ENCODE measurements at regions not wholly inside any gene's neighbourhood (a gene's known extent, or its start where the extent isn't known, plus 50 kb on each side); places are given as distances from the start of the nearest gene placed in this dataset.

GRCh38 chr12:19709889-19710288 lies 270.6 kb downstream of the AEBP2 start:
- Histone ChIP-seq H3K36me3 (replicated peaks in 1 of 2; ENCODE audit: control insufficient read depth in 1 of 2, insufficient read depth in 2 of 2, low read length in 2 of 2) (no peaks in the 10 kb centered on the region), H3K4me2 (replicated peaks; ENCODE audit: extremely low read depth, low read length, poor library complexity, severe bottlenecking) (no peak overlapping the region), H4K20me1 (ENCODE audit: insufficient read depth, low read length) (no peaks in the 10 kb centered on the region), H2AFZ (ENCODE audit: insufficient read depth, low read depth, low read length, poor library complexity, severe bottlenecking) (no peak overlapping the region), H3K79me2 (ENCODE audit: insufficient read depth, low read length) (no peaks in the 10 kb centered on the region), H3K4me1 (ENCODE audit: control insufficient read depth in 1 of 2, insufficient read depth in 2 of 2, low read length in 2 of 2) (peaks cover 0 to 6% of the 10 kb centered on the region in 2 donors), H3K9ac (ENCODE audit: insufficient read depth, low read length, poor library complexity, severe bottlenecking) (no peak overlapping the region), H3K4me3 (replicated peaks in 1 of 3; ENCODE audit: low read depth in 2 of 3, low read length in 3 of 3) (no peak overlapping the region), H3K27ac (ENCODE audit: low read depth in 1 of 2, low read length in 2 of 2) (no peak overlapping the region), H3K9me3 (replicated peaks in 1 of 2; ENCODE audit: control insufficient read depth in 1 of 2, insufficient read depth in 1 of 2, low read length in 2 of 2) (peaks cover 9 to 21% of the 10 kb centered on the region in 2 donors), H3K27me3 (ENCODE audit: control insufficient read depth in 2 of 2, insufficient read depth in 2 of 2, low read length in 2 of 2) (no peaks in the 10 kb centered on the region)
- Mint-ChIP-seq H3K27ac (no peak overlapping the region), H3K4me1 (peaks cover 3% of the 10 kb centered on the region), H3K36me3 (no peaks in the 10 kb centered on the region), H3K27me3 (ENCODE audit: low read depth in 3 of 3) (no peaks in the 10 kb centered on the region), H3K4me3 (no peak overlapping the region), H3K9me3 (peaks cover 10 to 45% (median 26%) of the 10 kb centered on the region in 7 donors)
- DNase-seq = no peak
- intact Hi-C loops (cut with micrococcal nuclease) = no loop called here
- TF ChIP-seq, protein P1, sequence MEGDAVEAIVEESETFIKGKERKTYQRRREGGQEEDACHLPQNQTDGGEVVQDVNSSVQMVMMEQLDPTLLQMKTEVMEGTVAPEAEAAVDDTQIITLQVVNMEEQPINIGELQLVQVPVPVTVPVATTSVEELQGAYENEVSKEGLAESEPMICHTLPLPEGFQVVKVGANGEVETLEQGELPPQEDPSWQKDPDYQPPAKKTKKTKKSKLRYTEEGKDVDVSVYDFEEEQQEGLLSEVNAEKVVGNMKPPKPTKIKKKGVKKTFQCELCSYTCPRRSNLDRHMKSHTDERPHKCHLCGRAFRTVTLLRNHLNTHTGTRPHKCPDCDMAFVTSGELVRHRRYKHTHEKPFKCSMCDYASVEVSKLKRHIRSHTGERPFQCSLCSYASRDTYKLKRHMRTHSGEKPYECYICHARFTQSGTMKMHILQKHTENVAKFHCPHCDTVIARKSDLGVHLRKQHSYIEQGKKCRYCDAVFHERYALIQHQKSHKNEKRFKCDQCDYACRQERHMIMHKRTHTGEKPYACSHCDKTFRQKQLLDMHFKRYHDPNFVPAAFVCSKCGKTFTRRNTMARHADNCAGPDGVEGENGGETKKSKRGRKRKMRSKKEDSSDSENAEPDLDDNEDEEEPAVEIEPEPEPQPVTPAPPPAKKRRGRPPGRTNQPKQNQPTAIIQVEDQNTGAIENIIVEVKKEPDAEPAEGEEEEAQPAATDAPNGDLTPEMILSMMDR (IDR thresholded peaks at IDR 0.05) = no peak
- no CpG with 5 or more reads among the region's 2 CpGs for WGBS (ENCODE audit: insufficient coverage)

DNA sequence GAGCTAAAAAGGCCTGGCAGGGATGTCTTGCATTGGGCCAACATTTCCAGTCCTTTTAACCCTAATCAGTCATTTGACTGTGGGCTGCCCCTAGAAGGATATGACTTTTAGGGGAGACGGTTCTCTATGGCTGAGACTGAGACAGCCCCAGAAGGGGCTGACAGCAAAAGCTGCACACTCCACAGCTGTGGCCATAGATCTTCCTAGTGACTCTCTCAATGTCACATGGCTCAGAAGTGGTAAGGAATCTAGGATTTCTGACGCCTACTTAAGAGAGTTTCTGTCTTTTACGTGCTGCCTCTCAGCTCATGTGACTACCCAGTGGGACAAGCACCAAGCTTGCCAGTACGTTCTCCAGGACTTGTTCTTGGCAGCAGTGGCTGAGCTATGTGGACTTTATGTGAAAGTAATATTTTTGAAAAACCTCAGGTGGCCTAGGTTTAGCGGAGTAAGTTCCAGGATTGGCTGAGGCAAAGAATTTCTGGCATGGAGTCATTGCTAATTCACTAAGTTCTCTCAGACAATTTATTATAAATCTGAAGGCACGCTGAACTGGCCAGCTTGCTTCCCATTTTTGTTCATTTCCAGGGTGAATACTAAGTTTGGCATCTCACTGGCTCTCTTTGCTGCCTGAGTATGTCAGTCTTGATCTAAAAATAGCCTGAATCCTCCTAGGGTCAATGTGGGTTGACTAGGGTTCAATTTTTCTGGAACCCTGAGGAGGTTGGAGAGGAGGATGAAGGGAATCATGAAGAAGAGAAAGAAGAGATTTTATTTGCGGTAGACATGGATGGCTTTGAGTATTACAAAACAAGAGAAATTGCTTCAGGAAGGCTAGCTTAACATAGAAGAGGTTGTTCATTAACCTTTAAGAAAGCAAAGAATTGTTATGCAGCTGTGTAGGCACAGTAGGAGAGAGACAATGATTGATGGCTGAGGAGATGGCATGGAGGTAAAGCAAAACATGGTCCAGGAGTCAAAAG lies 271.8 kb downstream of the AEBP2 start:
- Histone ChIP-seq H3K27me3 (ENCODE audit: control insufficient read depth in 2 of 2, insufficient read depth in 2 of 2, low read length in 2 of 2) (no peaks in the 10 kb centered on the region), H3K36me3 (replicated peaks in 1 of 2; ENCODE audit: control insufficient read depth in 1 of 2, insufficient read depth in 2 of 2, low read length in 2 of 2) (no peaks in the 10 kb centered on the region), H2AFZ (ENCODE audit: insufficient read depth, low read depth, low read length, poor library complexity, severe bottlenecking) (no peak overlapping the region), H3K27ac (ENCODE audit: low read depth in 1 of 2, low read length in 2 of 2) (no peak overlapping the region), H3K79me2 (ENCODE audit: insufficient read depth, low read length) (no peaks in the 10 kb centered on the region), H4K20me1 (ENCODE audit: insufficient read depth, low read length) (no peaks in the 10 kb centered on the region), H3K4me2 (replicated peaks; ENCODE audit: extremely low read depth, low read length, poor library complexity, severe bottlenecking) (no peak overlapping the region), H3K4me3 (replicated peaks in 1 of 3; ENCODE audit: low read depth in 2 of 3, low read length in 3 of 3) (no peak overlapping the region), H3K9me3 (replicated peaks in 1 of 2; ENCODE audit: control insufficient read depth in 1 of 2, insufficient read depth in 1 of 2, low read length in 2 of 2) (peaks cover 9 to 21% of the 10 kb centered on the region in 2 donors), H3K4me1 (ENCODE audit: control insufficient read depth in 1 of 2, insufficient read depth in 2 of 2, low read length in 2 of 2) (peaks cover 0 to 6% of the 10 kb centered on the region in 2 donors), H3K9ac (ENCODE audit: insufficient read depth, low read length, poor library complexity, severe bottlenecking) (no peak overlapping the region)
- TF ChIP-seq, protein P1 (IDR thresholded peaks at IDR 0.05) = no peak
- H3K36me3 Mint-ChIP-seq = no peaks in the 10 kb centered on the region
- DNase-seq = no peak
- intact Hi-C loops (cut with micrococcal nuclease) = no loop called here
- no peaks in the 10 kb centered on the region for H3K27me3 Mint-ChIP-seq (ENCODE audit: low read depth in 3 of 3)
- H3K27ac Mint-ChIP-seq = no peak overlapping the region
- peaks cover 3% of the 10 kb centered on the region for H3K4me1 Mint-ChIP-seq
- 62% methylated on average over 3 of the region's 7 CpGs for WGBS (ENCODE audit: insufficient coverage)
- no peak overlapping the region for H3K4me3 Mint-ChIP-seq
- peaks cover 7 to 43% (median 21%) of the 10 kb centered on the region in 7 donors for H3K9me3 Mint-ChIP-seq
